Mucosa of descending colon (tissue), 3 donors: ENCODE measurements at regions not wholly inside any gene's neighbourhood (a gene's known extent, or its start where the extent isn't known, plus 50 kb on each side); places are given as distances from the start of the nearest gene placed in this dataset.

ENCODE experiments used
- ATAC-seq: fragments of 200-7000 bp; cut with Tn5 transposase; one replicate; pipeline ENCODE4 v1.9.1; 2020; ENCODE audit warnings: mild to moderate bottlenecking, moderate library complexity
- DNase-seq, 3 donors: peaks; one replicate each; pipeline ENCODE4 v3.0.0-alpha.2; 2020
- H3K36me3 ChIP-seq: fragments of 200-600 bp; one replicate; pipeline ENCODE4 v1.8.0; 2021; ENCODE audit warnings: low read depth, mild to moderate bottlenecking
- H3K4me1 ChIP-seq: fragments of 200-600 bp; one replicate; pipeline ENCODE4 v1.8.0; 2021; ENCODE audit warnings: low read depth, mild to moderate bottlenecking
- H3K4me3 ChIP-seq: fragments of 200-600 bp; one replicate; pipeline ENCODE4 v1.8.0; 2021; ENCODE audit warnings: mild to moderate bottlenecking
- H3K9me3 ChIP-seq: fragments of 200-600 bp; one replicate; pipeline ENCODE4 v1.8.0; 2021; ENCODE audit warnings: mild to moderate bottlenecking
- intact Hi-C, 2 donors: fragments of 100-400 bp; cut with DNase I in 1 of 2; cut with micrococcal nuclease in 1 of 2; formaldehyde crosslinking; loops; one replicate each; pipeline versions ENCODE4 v1.11.0 to v1.11.1; 2022; cut with DNase I, micrococcal nuclease
- TF ChIP-seq, protein P1 (sequence below): fragments of 200-600 bp; IDR thresholded peaks from one replicate; pipeline ENCODE4 v1.8.0; 2022; ENCODE audit warnings: antibody characterized with exemption, mild to moderate bottlenecking
- donor health status: DM: no; HTN: no; CAD: no; lungs with moderate emphysema.
- donor health status: DM: no; HTN: no; CAD: no.
- donor health status: DM: no; HTN: yes; CAD: no.

DNA sequence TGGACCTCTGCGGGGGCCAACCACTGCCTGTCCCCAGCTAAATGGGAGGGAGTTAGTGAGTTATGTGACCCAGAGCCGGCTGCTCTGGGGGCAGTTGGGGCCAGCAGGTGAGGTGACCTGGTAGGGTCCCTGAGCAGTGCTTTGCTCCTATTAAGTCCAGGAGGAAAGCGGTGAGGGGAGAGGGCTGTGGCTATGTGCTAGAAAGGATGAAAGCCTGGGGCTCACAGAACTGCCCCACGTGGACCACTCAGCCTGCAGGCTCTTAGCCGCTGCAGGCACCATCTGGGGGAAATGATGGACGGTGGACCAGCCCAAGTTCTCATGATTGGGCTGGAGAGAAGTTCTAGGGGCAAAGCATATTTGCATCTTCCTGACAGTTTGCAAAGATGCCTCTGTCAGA, 67.6 kb upstream of the ZNF536 start:
- H3K36me3 ChIP-seq: no peaks in the 10 kb centered on the region
- no peak for ATAC-seq
- no peaks in the 10 kb centered on the region for H3K4me1 ChIP-seq
- DNase-seq: no peak
- H3K4me3 ChIP-seq: no peak overlapping the region
- TF ChIP-seq, protein P1, sequence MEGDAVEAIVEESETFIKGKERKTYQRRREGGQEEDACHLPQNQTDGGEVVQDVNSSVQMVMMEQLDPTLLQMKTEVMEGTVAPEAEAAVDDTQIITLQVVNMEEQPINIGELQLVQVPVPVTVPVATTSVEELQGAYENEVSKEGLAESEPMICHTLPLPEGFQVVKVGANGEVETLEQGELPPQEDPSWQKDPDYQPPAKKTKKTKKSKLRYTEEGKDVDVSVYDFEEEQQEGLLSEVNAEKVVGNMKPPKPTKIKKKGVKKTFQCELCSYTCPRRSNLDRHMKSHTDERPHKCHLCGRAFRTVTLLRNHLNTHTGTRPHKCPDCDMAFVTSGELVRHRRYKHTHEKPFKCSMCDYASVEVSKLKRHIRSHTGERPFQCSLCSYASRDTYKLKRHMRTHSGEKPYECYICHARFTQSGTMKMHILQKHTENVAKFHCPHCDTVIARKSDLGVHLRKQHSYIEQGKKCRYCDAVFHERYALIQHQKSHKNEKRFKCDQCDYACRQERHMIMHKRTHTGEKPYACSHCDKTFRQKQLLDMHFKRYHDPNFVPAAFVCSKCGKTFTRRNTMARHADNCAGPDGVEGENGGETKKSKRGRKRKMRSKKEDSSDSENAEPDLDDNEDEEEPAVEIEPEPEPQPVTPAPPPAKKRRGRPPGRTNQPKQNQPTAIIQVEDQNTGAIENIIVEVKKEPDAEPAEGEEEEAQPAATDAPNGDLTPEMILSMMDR: no peak
- intact Hi-C loops: no loop called here
- no peaks in the 10 kb centered on the region for H3K9me3 ChIP-seq

GRCh38 chr19:30305346-30306060, 66.7 kb upstream of the ZNF536 start:
- no peak for DNase-seq
- no peak for ATAC-seq
- TF ChIP-seq, protein P1: no peak
- Histone ChIP-seq H3K4me1 (no peaks in the 10 kb centered on the region), H3K36me3 (no peaks in the 10 kb centered on the region), H3K9me3 (no peaks in the 10 kb centered on the region), H3K4me3 (no peak overlapping the region)
- intact Hi-C loops: no loop called here

DNA sequence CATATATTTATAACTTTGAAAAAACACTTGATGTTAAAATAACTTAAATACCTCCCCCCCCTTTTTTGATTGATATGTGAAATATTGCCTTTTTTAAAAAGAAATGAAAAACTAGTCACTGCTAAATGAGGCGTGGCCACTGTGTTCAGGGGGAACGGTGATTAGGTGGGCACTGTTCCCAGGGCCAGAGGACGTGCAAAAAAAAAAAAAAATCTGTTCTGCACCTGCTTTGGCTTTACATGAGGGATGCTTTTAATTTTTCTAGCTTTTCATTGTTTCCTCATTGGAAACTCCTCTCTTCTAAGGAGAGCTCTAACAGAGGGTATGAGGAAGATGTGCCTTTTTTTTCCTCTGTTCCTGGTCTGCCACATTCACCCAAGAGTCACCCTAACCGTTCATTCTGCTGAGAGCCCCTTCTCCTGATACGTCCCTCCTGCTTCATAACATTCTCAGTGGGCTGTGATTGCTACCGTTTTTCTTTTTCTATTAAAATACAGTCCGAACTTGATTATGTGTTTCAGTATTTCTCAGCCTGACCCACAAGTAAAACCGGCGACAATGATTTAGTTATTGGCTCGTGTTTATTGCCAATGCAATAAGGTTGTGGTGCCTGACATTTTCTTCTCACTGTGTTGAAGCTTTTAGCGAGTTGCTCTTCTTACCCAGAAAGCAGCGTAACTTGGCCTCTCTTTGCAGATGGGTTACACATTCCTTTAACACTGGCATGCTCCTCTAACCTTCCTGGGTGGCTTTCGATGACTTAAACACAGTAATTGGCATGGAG, 64.8 kb upstream of the ZNF536 start:
- Histone ChIP-seq H3K9me3 (no peaks in the 10 kb centered on the region), H3K36me3 (no peaks in the 10 kb centered on the region), H3K4me1 (no peaks in the 10 kb centered on the region), H3K4me3 (no peak overlapping the region)
- ATAC-seq (no peak), DNase-seq (no peak)
- intact Hi-C loops: no loop called here
- TF ChIP-seq, protein P1: no peak

- TF ChIP-seq, protein P1: no peak
- Histone ChIP-seq H3K4me1 (no peaks in the 10 kb centered on the region), H3K36me3 (no peaks in the 10 kb centered on the region), H3K4me3 (no peak overlapping the region), H3K9me3 (no peaks in the 10 kb centered on the region)
- intact Hi-C loops: no loop called here
- ATAC-seq (no peak), DNase-seq (no peak)
These were observed 63.0 kb upstream of the ZNF536 start for GRCh38 chr19:30309176-30309575.

GRCh38 chr19:30309905-30310601, 62.1 kb upstream of the ZNF536 start:
- intact Hi-C loops: no loop called here
- H3K36me3 ChIP-seq: no peaks in the 10 kb centered on the region
- ATAC-seq: no peak

More at GRCh38 chr19:30309905-30310601, 62.1 kb upstream of the ZNF536 start:
- H3K4me3 ChIP-seq: no peak overlapping the region
- TF ChIP-seq, protein P1: no peak
- no peaks in the 10 kb centered on the region for H3K4me1 ChIP-seq
- no peaks in the 10 kb centered on the region for H3K9me3 ChIP-seq
- no peak for DNase-seq
